OCI-LY3 (cell line): ENCODE measurements at regions not wholly inside any gene's neighbourhood (a gene's known extent, or its start where the extent isn't known, plus 50 kb on each side); places are given as distances from the start of the nearest gene placed in this dataset.
"Not testable (repeated sequence)": the region's sequence is repeated elsewhere in the genome, so short reads cannot be mapped to it uniquely, and the experiment has no call there.

Experiments used
- H2AFZ ChIP-seq: fragments of 200-600, 300-600 bp; shearing (Covaris generic); 2 replicates; pipeline ENCODE4 v1.6.0; 2014; ENCODE audit warnings: antibody characterized with exemption, low read depth, low read length
- H3K27ac ChIP-seq: fragments of 200-600, 300-600 bp; sonication (generic); 2 replicates; pipeline ENCODE4 v1.5.1; 2014; ENCODE audit warnings: mild to moderate bottlenecking, low read length, moderate library complexity, mixed read lengths
- H3K27me3 ChIP-seq: fragments of 200-600, 300-600 bp; sonication (generic); 2 replicates; pipeline ENCODE4 v1.6.1; 2014; ENCODE audit warnings: low read depth, low read length, mixed read lengths
- H3K36me3 ChIP-seq: fragments of 200-600, 300-600 bp; sonication (generic); replicated peaks from 2 replicates; pipeline ENCODE3; 2014; ENCODE audit warnings: low read depth, low read length, mixed read lengths
- H3K4me1 ChIP-seq: fragments of 300-600, 200-600 bp; sonication (generic); 2 replicates; pipeline ENCODE4 v1.6.1; 2014; ENCODE audit warnings: low read length, mixed read lengths
- H3K4me2 ChIP-seq: fragments of 200-600, 300-600 bp; sonication (generic); 2 replicates; pipeline ENCODE4 v1.6.1; 2014; ENCODE audit warnings: low read length, mixed read lengths
- H3K4me3 ChIP-seq: fragments of 300-600, 200-600 bp; sonication (generic); 2 replicates; pipeline ENCODE4 v1.5.1; 2014; ENCODE audit warnings: antibody characterized with exemption, mild to moderate bottlenecking, low read length, moderate library complexity
- H3K79me2 ChIP-seq: fragments of 300-600, 200-600 bp; shearing (Covaris generic); 2 replicates; pipeline ENCODE4 v1.6.1; 2014; ENCODE audit warnings: mild to moderate bottlenecking, low read length, mixed read lengths
- H3K9ac ChIP-seq: fragments of 300-600, 200-600 bp; shearing (Covaris generic); 2 replicates; pipeline ENCODE4 v1.6.0; 2014; ENCODE audit warnings: mild to moderate bottlenecking, low read length, moderate library complexity
- H3K9me3 ChIP-seq: fragments of 200-600, 300-600 bp; shearing (Covaris generic); 2 replicates; pipeline ENCODE4 v1.6.1; 2014; ENCODE audit warnings: low read length, mixed read lengths; ENCODE audit not compliant: insufficient read depth
- H4K20me1 ChIP-seq: fragments of 200-600, 300-600 bp; sonication (generic); 2 replicates; pipeline ENCODE4 v1.6.1; 2016; ENCODE audit warnings: low read length, mixed read lengths; ENCODE audit not compliant: insufficient read depth
- CTCF ChIP-seq: fragments of 200-600, 300-600 bp; sonication (generic); IDR thresholded peaks from 2 replicates; pipeline ENCODE4 v1.5.1; 2014; ENCODE audit warnings: antibody characterized with exemption, low read length, low read depth
- EZH2phosphoT487 ChIP-seq: fragments of 200-600 bp; shearing (Covaris generic); IDR thresholded peaks from 2 replicates; pipeline ENCODE4 v1.6.1; 2018; ENCODE audit warnings: antibody characterized with exemption, mixed run types, low read depth

DNA sequence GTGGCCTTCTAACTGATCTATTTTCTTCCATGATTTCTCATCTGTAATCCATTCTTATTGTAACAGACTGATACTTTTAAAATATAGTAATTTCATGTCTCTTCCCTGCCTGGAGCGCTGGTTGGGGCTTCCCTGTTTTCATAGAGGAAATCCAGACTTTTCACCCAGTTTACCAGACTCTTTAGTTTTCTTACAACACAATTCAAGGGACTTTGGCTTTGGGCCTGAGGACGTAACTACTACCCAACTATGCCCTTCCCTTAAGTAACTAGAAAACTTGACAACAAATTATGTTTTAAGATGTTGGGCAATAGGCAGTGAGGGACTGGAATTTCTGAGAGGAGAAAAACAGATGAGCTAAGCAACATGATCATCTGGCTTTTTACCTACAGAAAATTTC, 289.6 kb downstream of the FGF10 start:
- H3K36me3 ChIP-seq: no peaks in the 10 kb centered on the region
- no peaks in the 10 kb centered on the region for H3K9me3 ChIP-seq
- H3K4me2 ChIP-seq: no peak overlapping the region
- no peaks in the 10 kb centered on the region for H3K27me3 ChIP-seq
- no peak overlapping the region for H2AFZ ChIP-seq
- no peaks in the 10 kb centered on the region for H3K79me2 ChIP-seq
- H4K20me1 ChIP-seq: no peaks in the 10 kb centered on the region
- no peak overlapping the region for H3K27ac ChIP-seq
- H3K4me1 ChIP-seq: no peaks in the 10 kb centered on the region
- no peak for TF ChIP-seq CTCF
- TF ChIP-seq EZH2phosphoT487: no peak
- H3K9ac ChIP-seq: no peak overlapping the region
- no peak overlapping the region for H3K4me3 ChIP-seq

- H3K36me3 ChIP-seq: no peaks in the 10 kb centered on the region
- no peak for TF ChIP-seq EZH2phosphoT487
- TF ChIP-seq CTCF: no peak
- no peaks in the 10 kb centered on the region for H3K79me2 ChIP-seq
Measured at GRCh38 chr5:44089424-44090144, 299.6 kb downstream of the FGF10 start.

GRCh38 chr5:44085083-44085482, 304.1 kb downstream of the FGF10 start:
- Histone ChIP-seq H3K36me3 (no peaks in the 10 kb centered on the region), H2AFZ (no peak overlapping the region), H3K79me2 (no peaks in the 10 kb centered on the region), H3K4me1 (no peaks in the 10 kb centered on the region), H3K9me3 (no peaks in the 10 kb centered on the region), H4K20me1 (no peaks in the 10 kb centered on the region), H3K27ac (no peak overlapping the region), H3K27me3 (no peaks in the 10 kb centered on the region), H3K9ac (no peak overlapping the region), H3K4me2 (no peak overlapping the region), H3K4me3 (no peak overlapping the region)
- no peak for TF ChIP-seq CTCF
- no peak for TF ChIP-seq EZH2phosphoT487

More at GRCh38 chr5:44089424-44090144, 299.6 kb downstream of the FGF10 start:
- Histone ChIP-seq H3K9ac (no peak overlapping the region), H2AFZ (no peak overlapping the region), H3K4me2 (no peak overlapping the region), H3K4me3 (no peak overlapping the region), H3K9me3 (no peaks in the 10 kb centered on the region), H3K27me3 (no peaks in the 10 kb centered on the region), H3K27ac (no peak overlapping the region), H3K4me1 (no peaks in the 10 kb centered on the region), H4K20me1 (no peaks in the 10 kb centered on the region)

DNA sequence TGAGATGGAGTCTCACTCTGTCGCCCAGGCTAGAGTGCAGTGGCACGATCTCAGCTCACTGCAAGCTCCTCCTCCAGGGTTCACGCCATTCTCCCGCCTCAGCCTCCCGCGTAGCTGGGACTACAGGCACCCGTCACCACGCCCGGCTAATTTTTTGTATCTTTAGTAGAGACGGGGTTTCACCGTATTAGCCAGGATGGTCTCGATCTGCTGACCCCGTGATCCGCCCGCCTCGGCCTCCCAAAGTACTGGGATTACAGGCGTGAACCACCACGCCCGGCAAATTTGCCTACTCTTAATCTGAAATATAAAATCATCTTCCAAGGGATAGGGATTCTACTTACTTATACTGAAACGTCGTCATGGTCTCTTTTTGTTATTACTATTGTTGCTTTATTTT, 314.7 kb downstream of the FGF10 start:
- not testable (repeated sequence) for H3K27me3 ChIP-seq, H3K4me2 ChIP-seq, H3K9me3 ChIP-seq, H4K20me1 ChIP-seq, H3K4me1 ChIP-seq, H3K4me3 ChIP-seq, H3K9ac ChIP-seq, H3K79me2 ChIP-seq, H3K36me3 ChIP-seq, H2AFZ ChIP-seq, H3K27ac ChIP-seq

- Histone ChIP-seq H4K20me1 (no peaks in the 10 kb centered on the region), H3K9me3 (no peaks in the 10 kb centered on the region), H3K4me1 (no peaks in the 10 kb centered on the region), H3K27ac (no peak overlapping the region), H3K9ac (no peak overlapping the region), H3K4me3 (no peak overlapping the region), H3K79me2 (no peaks in the 10 kb centered on the region), H3K36me3 (no peaks in the 10 kb centered on the region), H3K4me2 (no peak overlapping the region), H2AFZ (no peak overlapping the region), H3K27me3 (no peaks in the 10 kb centered on the region)
- no peak for TF ChIP-seq EZH2phosphoT487
- no peak for TF ChIP-seq CTCF
Measured at GRCh38 chr5:44051591-44051990, 337.6 kb downstream of the FGF10 start.
